Gastroesophageal sphincter (tissue), 4 donors: ENCODE measurements at regions not wholly inside any gene's neighbourhood (a gene's known extent, or its start where the extent isn't known, plus 50 kb on each side); places are given as distances from the start of the nearest gene placed in this dataset.
"Not testable (repeated sequence)": the region's sequence is repeated elsewhere in the genome, so short reads cannot be mapped to it uniquely, and the experiment has no call there.

Experiments
- ATAC-seq: fragments of 150-250 bp; one replicate; pipeline ENCODE4 v1.9.1; 2016; ENCODE audit warnings: mild to moderate bottlenecking, moderate library complexity
- H3K27ac ChIP-seq, 4 donors: fragments of 200-600 bp; sonication (generic) in 3 of 4; 1 replicate in 3 of 4; 2 replicates in 1 of 4; pipeline ENCODE4 v1.5.1; 2016 to 2019
- H3K27me3 ChIP-seq: fragments of 200-600 bp; sonication (generic); one replicate; pipeline ENCODE4 v1.5.1; 2019
- H3K36me3 ChIP-seq, 2 donors: fragments of 200-600 bp; sonication (generic); one replicate each; pipeline ENCODE4 v1.5.1; 2019; ENCODE audit warnings: control low read depth in 1 of 2
- H3K4me1 ChIP-seq, 3 donors: fragments of 200-600 bp; sonication (generic); 1 replicate in 2 of 3; 2 replicates in 1 of 3; pipeline ENCODE4 v1.5.1; 2016 to 2019; ENCODE audit warnings: control low read depth in 2 of 3
- H3K4me3 ChIP-seq, 2 donors: fragments of 200-600 bp; sonication (generic); one replicate each; pipeline ENCODE4 v1.5.1; 2019; ENCODE audit warnings: mild to moderate bottlenecking in 1 of 2, moderate library complexity in 1 of 2
- H3K9me3 ChIP-seq, 3 donors: fragments of 200-600 bp; sonication (generic); one replicate each; pipeline ENCODE4 v1.5.1; 2017 to 2019; ENCODE audit warnings: control low read depth in 2 of 3
- CTCF ChIP-seq, 4 experiments: fragments of 200-600 bp in 2 of 4; fragments of 450-650 bp in 2 of 4; sonication (generic) in 1 of 4; IDR thresholded peaks; one replicate each; pipeline ENCODE4 v1.5.1; 2017 to 2019; ENCODE audit warnings: antibody characterized with exemption in 4 of 4, mild to moderate bottlenecking in 2 of 4, moderate library complexity in 2 of 4
- EP300 ChIP-seq: sonication (generic); formaldehyde crosslinking; IDR thresholded peaks from one replicate; pipeline ENCODE4 v1.6.1; 2017; ENCODE audit warnings: antibody characterized with exemption, mild to moderate bottlenecking
- POLR2A ChIP-seq, 2 donors: fragments of 450-650 bp; IDR thresholded peaks; one replicate each; pipeline ENCODE4 v1.6.1; 2017; ENCODE audit warnings: antibody characterized with exemption in 2 of 2, mild to moderate bottlenecking in 2 of 2, moderate library complexity in 1 of 2
- POLR2AphosphoS5 ChIP-seq: sonication (generic); formaldehyde crosslinking; IDR thresholded peaks from one replicate; pipeline ENCODE4 v1.6.1; 2017; ENCODE audit warnings: antibody characterized with exemption
- WGBS, 2 donors: methylation state at CpG; one replicate each; pipeline ENCODE4 v1.1.5; 2018; ENCODE audit warnings: low coverage in 1 of 2; 5-methylcytosine and 5-hydroxymethylcytosine counted together

- no peak for ATAC-seq
- no peak overlapping the region for H3K27ac ChIP-seq
- 82% methylated on average over 2 of the region's 3 CpGs; no CpG with 5 or more reads in 1 of the 2 donors for WGBS, 2 donors
- no peak overlapping the region for H3K4me3 ChIP-seq
- no peaks in the 10 kb centered on the region for H3K4me1 ChIP-seq
- TF ChIP-seq POLR2A (IDR thresholded peaks at IDR 0.05) (no peak), CTCF (IDR thresholded peaks at IDR 0.05) (no peak), EP300 (no peak), POLR2AphosphoS5 (no peak)
- no peaks in the 10 kb centered on the region for H3K9me3 ChIP-seq
- no peaks in the 10 kb centered on the region for H3K27me3 ChIP-seq
- H3K36me3 ChIP-seq, result no peaks in the 10 kb centered on the region
These were observed 148.8 kb upstream of the STK26 start for GRCh38 chrX:131874300-131874699.

- ATAC-seq, H3K36me3 ChIP-seq, H3K9me3 ChIP-seq, H3K27me3 ChIP-seq, H3K4me3 ChIP-seq, H3K27ac ChIP-seq, H3K4me1 ChIP-seq: not testable (repeated sequence)
- WGBS, 2 donors, result 83% methylated on average over 1 of the region's 1 CpG
These were observed 147.3 kb upstream of the STK26 start for GRCh38 chrX:131875827-131876226.

GRCh38 chrX:131881194-131881593 is 141.9 kb upstream of the STK26 start:
- Histone ChIP-seq H3K9me3 (no peaks in the 10 kb centered on the region), H3K27ac (no peak overlapping the region), H3K4me3 (no peak overlapping the region), H3K4me1 (no peaks in the 10 kb centered on the region), H3K27me3 (no peaks in the 10 kb centered on the region), H3K36me3 (no peaks in the 10 kb centered on the region)
- no peak for ATAC-seq
- 47 to 79% methylated on average over 3 to 4 of the region's 5 CpGs for WGBS, 2 donors
- TF ChIP-seq POLR2A (IDR thresholded peaks at IDR 0.05) (no peak), EP300 (no peak), CTCF (IDR thresholded peaks at IDR 0.05) (no peak), POLR2AphosphoS5 (no peak)

GRCh38 chrX:131885042-131885441 is 138.1 kb upstream of the STK26 start:
- H3K27ac ChIP-seq, H3K4me1 ChIP-seq, ATAC-seq, H3K36me3 ChIP-seq, H3K27me3 ChIP-seq, H3K9me3 ChIP-seq, H3K4me3 ChIP-seq: not testable (repeated sequence)
- WGBS, 2 donors, result 93 to 100% methylated on average over 1 of the region's 1 CpG

- not testable (repeated sequence) for H3K27me3 ChIP-seq, ATAC-seq, H3K36me3 ChIP-seq, H3K9me3 ChIP-seq, H3K4me1 ChIP-seq, H3K27ac ChIP-seq, H3K4me3 ChIP-seq
- 60 to 94% methylated on average over 1 to 3 of the region's 3 CpGs for WGBS, 2 donors
These were observed 129.2 kb upstream of the STK26 start for GRCh38 chrX:131893857-131894256.

GRCh38 chrX:131894995-131895394 is 128.1 kb upstream of the STK26 start:
- no peak overlapping the region for H3K4me3 ChIP-seq
- H3K4me1 ChIP-seq, result no peaks in the 10 kb centered on the region
- no peak for ATAC-seq
- H3K36me3 ChIP-seq, result no peaks in the 10 kb centered on the region
- TF ChIP-seq POLR2AphosphoS5, result no peak
- no peak for TF ChIP-seq POLR2A (IDR thresholded peaks at IDR 0.05)
- TF ChIP-seq EP300, result no peak
- no peak for TF ChIP-seq CTCF (IDR thresholded peaks at IDR 0.05)
- no peak overlapping the region for H3K27ac ChIP-seq
- H3K9me3 ChIP-seq, result no peaks in the 10 kb centered on the region
- H3K27me3 ChIP-seq, result no peaks in the 10 kb centered on the region
- WGBS, 2 donors, result 0 to 25% methylated on average over 1 of the region's 1 CpG

GRCh38 chrX:131895807-131896206 is 127.3 kb upstream of the STK26 start:
- 30 to 75% methylated on average over 1 to 3 of the region's 3 CpGs for WGBS, 2 donors
- no peaks in the 10 kb centered on the region for H3K9me3 ChIP-seq
- ATAC-seq, result no peak
- no peak overlapping the region for H3K4me3 ChIP-seq
- no peaks in the 10 kb centered on the region for H3K4me1 ChIP-seq
- no peak overlapping the region for H3K27ac ChIP-seq
- no peaks in the 10 kb centered on the region for H3K27me3 ChIP-seq
- no peaks in the 10 kb centered on the region for H3K36me3 ChIP-seq
- TF ChIP-seq POLR2A (IDR thresholded peaks at IDR 0.05), result no peak
- no peak for TF ChIP-seq EP300
- TF ChIP-seq CTCF (IDR thresholded peaks at IDR 0.05), result no peak
- no peak for TF ChIP-seq POLR2AphosphoS5
